GM12878 (cell line): ENCODE measurements at regions not wholly inside any gene's neighbourhood (a gene's known extent, or its start where the extent isn't known, plus 50 kb on each side); places are given as distances from the start of the nearest gene placed in this dataset.

Experiments used
- EZH2 ChIP-seq: IDR thresholded peaks from 2 replicates; pipeline ENCODE4 v1.6.1; 2012; ENCODE audit warnings: low read depth, mild to moderate bottlenecking, control low read depth, inconsistent platforms, low read length, borderline replicate concordance; ENCODE audit not compliant: control insufficient read depth
- MAX ChIP-seq: IDR thresholded peaks from 2 replicates; pipeline ENCODE4 v1.6.1; 2012; ENCODE audit warnings: low read depth, low read length, improper control_type of control experiment
- SMC3 ChIP-seq: IDR thresholded peaks from 2 replicates; pipeline ENCODE4 v1.6.1; 2011; ENCODE audit warnings: low read length, improper control_type of control experiment, borderline replicate concordance
- SUZ12 ChIP-seq: fragments of 200-600 bp; sonication (generic); IDR thresholded peaks from one replicate; pipeline ENCODE4 v1.6.1; 2018; ENCODE audit warnings: antibody characterized with exemption, mild to moderate bottlenecking; ENCODE audit not compliant: unreplicated experiment
- TF ChIP-seq, protein P1 (sequence below), 3 experiments: IDR thresholded peaks in 2 of 3; conservative IDR thresholded peaks in 1 of 3; 2 replicates each; pipeline ENCODE4 v1.5.1; 2011; ENCODE audit warnings: low read depth in 3 of 3, low read length in 3 of 3, mild to moderate bottlenecking in 3 of 3, control low read depth in 2 of 3, moderate library complexity in 2 of 3, inconsistent platforms in 1 of 3, mixed read lengths in 1 of 3; ENCODE audit not compliant: control insufficient read depth in 2 of 3, insufficient read depth in 1 of 3; ENCODE audit errors: extremely low read depth in 1 of 3
- TF ChIP-seq, protein P2 (sequence below): fragments of 450-650 bp; IDR thresholded peaks from 2 replicates; pipeline ENCODE4 v1.6.1; 2016; ENCODE audit warnings: mild to moderate bottlenecking, moderate library complexity, borderline replicate concordance

DNA sequence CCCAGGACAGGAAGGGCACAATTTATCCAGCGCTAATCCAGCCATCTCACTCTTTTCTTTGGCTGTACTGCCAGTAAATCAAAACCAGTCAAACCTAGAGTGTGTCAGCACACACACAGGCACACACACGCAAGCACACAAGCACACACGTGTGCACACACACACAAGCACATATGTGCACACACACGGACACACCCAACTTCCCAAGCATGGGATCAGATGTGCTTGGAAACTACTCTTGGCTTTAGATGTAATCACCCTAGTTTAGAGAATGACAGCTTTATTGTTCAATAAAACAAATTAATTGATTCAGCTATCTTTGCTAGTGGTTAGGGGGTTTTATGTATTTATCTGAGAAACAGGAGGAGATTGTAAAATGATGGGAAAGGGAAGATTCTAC, 615.0 kb upstream of the MKI67 start:
- no peak for TF ChIP-seq MAX
- TF ChIP-seq EZH2: no peak
- TF ChIP-seq, protein P1, sequence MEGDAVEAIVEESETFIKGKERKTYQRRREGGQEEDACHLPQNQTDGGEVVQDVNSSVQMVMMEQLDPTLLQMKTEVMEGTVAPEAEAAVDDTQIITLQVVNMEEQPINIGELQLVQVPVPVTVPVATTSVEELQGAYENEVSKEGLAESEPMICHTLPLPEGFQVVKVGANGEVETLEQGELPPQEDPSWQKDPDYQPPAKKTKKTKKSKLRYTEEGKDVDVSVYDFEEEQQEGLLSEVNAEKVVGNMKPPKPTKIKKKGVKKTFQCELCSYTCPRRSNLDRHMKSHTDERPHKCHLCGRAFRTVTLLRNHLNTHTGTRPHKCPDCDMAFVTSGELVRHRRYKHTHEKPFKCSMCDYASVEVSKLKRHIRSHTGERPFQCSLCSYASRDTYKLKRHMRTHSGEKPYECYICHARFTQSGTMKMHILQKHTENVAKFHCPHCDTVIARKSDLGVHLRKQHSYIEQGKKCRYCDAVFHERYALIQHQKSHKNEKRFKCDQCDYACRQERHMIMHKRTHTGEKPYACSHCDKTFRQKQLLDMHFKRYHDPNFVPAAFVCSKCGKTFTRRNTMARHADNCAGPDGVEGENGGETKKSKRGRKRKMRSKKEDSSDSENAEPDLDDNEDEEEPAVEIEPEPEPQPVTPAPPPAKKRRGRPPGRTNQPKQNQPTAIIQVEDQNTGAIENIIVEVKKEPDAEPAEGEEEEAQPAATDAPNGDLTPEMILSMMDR (IDR thresholded peaks at IDR 0.05 in 2 of 3, conservative IDR thresholded peaks at IDR 0.05 in 1 of 3; ENCODE audit: control insufficient read depth in 2 of 3, extremely low read depth in 1 of 3, insufficient read depth in 1 of 3, low read depth in 3 of 3, low read length in 3 of 3): no peak
- no peak for TF ChIP-seq SMC3
- TF ChIP-seq, protein P2, sequence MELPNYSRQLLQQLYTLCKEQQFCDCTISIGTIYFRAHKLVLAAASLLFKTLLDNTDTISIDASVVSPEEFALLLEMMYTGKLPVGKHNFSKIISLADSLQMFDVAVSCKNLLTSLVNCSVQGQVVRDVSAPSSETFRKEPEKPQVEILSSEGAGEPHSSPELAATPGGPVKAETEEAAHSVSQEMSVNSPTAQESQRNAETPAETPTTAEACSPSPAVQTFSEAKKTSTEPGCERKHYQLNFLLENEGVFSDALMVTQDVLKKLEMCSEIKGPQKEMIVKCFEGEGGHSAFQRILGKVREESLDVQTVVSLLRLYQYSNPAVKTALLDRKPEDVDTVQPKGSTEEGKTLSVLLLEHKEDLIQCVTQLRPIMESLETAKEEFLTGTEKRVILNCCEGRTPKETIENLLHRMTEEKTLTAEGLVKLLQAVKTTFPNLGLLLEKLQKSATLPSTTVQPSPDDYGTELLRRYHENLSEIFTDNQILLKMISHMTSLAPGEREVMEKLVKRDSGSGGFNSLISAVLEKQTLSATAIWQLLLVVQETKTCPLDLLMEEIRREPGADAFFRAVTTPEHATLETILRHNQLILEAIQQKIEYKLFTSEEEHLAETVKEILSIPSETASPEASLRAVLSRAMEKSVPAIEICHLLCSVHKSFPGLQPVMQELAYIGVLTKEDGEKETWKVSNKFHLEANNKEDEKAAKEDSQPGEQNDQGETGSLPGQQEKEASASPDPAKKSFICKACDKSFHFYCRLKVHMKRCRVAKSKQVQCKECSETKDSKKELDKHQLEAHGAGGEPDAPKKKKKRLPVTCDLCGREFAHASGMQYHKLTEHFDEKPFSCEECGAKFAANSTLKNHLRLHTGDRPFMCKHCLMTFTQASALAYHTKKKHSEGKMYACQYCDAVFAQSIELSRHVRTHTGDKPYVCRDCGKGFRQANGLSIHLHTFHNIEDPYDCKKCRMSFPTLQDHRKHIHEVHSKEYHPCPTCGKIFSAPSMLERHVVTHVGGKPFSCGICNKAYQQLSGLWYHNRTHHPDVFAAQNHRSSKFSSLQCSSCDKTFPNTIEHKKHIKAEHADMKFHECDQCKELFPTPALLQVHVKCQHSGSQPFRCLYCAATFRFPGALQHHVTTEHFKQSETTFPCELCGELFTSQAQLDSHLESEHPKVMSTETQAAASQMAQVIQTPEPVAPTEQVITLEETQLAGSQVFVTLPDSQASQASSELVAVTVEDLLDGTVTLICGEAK: no peak
- no peak for TF ChIP-seq SUZ12
